GOT3 (cell line): ENCODE measurements at regions not wholly inside any gene's neighbourhood (a gene's known extent, or its start where the extent isn't known, plus 50 kb on each side); places are given as distances from the start of the nearest gene placed in this dataset.
"Not testable (repeated sequence)": the region's sequence is repeated elsewhere in the genome, so short reads cannot be mapped to it uniquely, and the experiment has no call there.

Experiments
- DNase-seq: peaks from one replicate; lab custom pipeline; 2025; ENCODE audit warnings: mixed read lengths; lab: John Stamatoyannopoulos, UW

- DNase-seq, result no peak
These were observed 77.0 kb downstream of the CCDC71L start for GRCh38 chr7:106583706-106584690.

- DNase-seq, result no peak
These were observed 77.9 kb downstream of the CCDC71L start for GRCh38 chr7:106583100-106583499.

- DNase-seq, result no peak
These were observed 78.6 kb downstream of the CCDC71L start for GRCh38 chr7:106582365-106582764.

GRCh38 chr7:106579086-106579485 is 81.9 kb downstream of the CCDC71L start:
- not testable (repeated sequence) for DNase-seq

GRCh38 chr7:106575138-106575823 is 85.7 kb downstream of the CCDC71L start:
- DNase-seq, result no peak

GRCh38 chr7:106573738-106574137 is 87.2 kb downstream of the CCDC71L start:
- DNase-seq, result no peak

- DNase-seq, result no peak
These were observed 87.8 kb downstream of the CCDC71L start for GRCh38 chr7:106573125-106573663.

GRCh38 chr7:106572394-106573124 is 88.4 kb downstream of the CCDC71L start:
- no peak for DNase-seq

- no peak for DNase-seq
These were observed 89.4 kb downstream of the CCDC71L start for GRCh38 chr7:106571563-106571962.

- no peak for DNase-seq
These were observed 90.0 kb downstream of the CCDC71L start for GRCh38 chr7:106570948-106571418.

GRCh38 chr7:106570146-106570545 is 90.8 kb downstream of the CCDC71L start:
- DNase-seq, result no peak

GRCh38 chr7:106569500-106569929 is 91.4 kb downstream of the CCDC71L start:
- DNase-seq, result no peak

- DNase-seq, result no peak
These were observed 92.1 kb downstream of the CCDC71L start for GRCh38 chr7:106568680-106569499.

GRCh38 chr7:106568002-106568679 is 92.8 kb downstream of the CCDC71L start:
- no peak for DNase-seq

GRCh38 chr7:106567204-106568001 is 93.6 kb downstream of the CCDC71L start:
- not testable (repeated sequence) for DNase-seq

- DNase-seq, result no peak
These were observed 94.3 kb downstream of the CCDC71L start for GRCh38 chr7:106566672-106567071.

- DNase-seq, result no peak
These were observed 94.8 kb downstream of the CCDC71L start for GRCh38 chr7:106566196-106566595.

- DNase-seq, result no peak
These were observed 95.5 kb downstream of the CCDC71L start for GRCh38 chr7:106565428-106565827.

- no peak for DNase-seq
These were observed 97.3 kb downstream of the CCDC71L start for GRCh38 chr7:106563466-106564150.
